RWPE2 (cell line): ENCODE measurements at regions not wholly inside any gene's neighbourhood (a gene's known extent, or its start where the extent isn't known, plus 50 kb on each side); places are given as distances from the start of the nearest gene placed in this dataset.

ENCODE experiments used
- ATAC-seq: fragments of 200-7000 bp; cut with Tn5 transposase; 3 replicates; pipeline ENCODE4 v1.9.1; 2021; ENCODE audit warnings: low read depth
- DNase-seq: peaks from one replicate; pipeline ENCODE4 v3.0.0-alpha.2; 2020; ENCODE audit warnings: low spot score
- H3K27ac ChIP-seq: fragments of 450-650 bp; 2 replicates; pipeline ENCODE4 v1.5.1; 2017; ENCODE audit warnings: mild to moderate bottlenecking; ENCODE audit not compliant: poor library complexity, severe bottlenecking
- H3K27me3 ChIP-seq: fragments of 250-450 bp; sonication (Bioruptor Pico); 2 replicates; pipeline ENCODE4 v1.5.1; 2021; ENCODE audit warnings: mild to moderate bottlenecking, moderate library complexity; ENCODE audit not compliant: insufficient read depth, poor library complexity, severe bottlenecking
- H3K36me3 ChIP-seq: fragments of 250-450 bp; sonication (Bioruptor Pico); 2 replicates; pipeline ENCODE4 v1.5.1; 2020; ENCODE audit warnings: low read depth, mild to moderate bottlenecking, moderate library complexity
- H3K4me1 ChIP-seq: fragments of 250-450 bp; sonication (Bioruptor Pico); 2 replicates; pipeline ENCODE4 v1.5.1; 2021; ENCODE audit warnings: mild to moderate bottlenecking, moderate library complexity; ENCODE audit not compliant: insufficient read depth, poor library complexity, severe bottlenecking
- H3K4me3 ChIP-seq: fragments of 250-450 bp; sonication (Bioruptor Pico); 2 replicates; pipeline ENCODE4 v1.5.1; 2021; ENCODE audit warnings: mild to moderate bottlenecking, moderate library complexity; ENCODE audit not compliant: severe bottlenecking
- H3K9me3 ChIP-seq: fragments of 250-450 bp; sonication (Bioruptor Pico); 2 replicates; pipeline ENCODE4 v1.5.1; 2021; ENCODE audit warnings: mild to moderate bottlenecking, moderate library complexity; ENCODE audit not compliant: severe bottlenecking
- CTCF ChIP-seq: fragments of 450-650 bp; IDR thresholded peaks from one replicate; pipeline ENCODE4 v1.5.1; 2017; ENCODE audit warnings: mild to moderate bottlenecking, moderate library complexity; ENCODE audit not compliant: poor library complexity, severe bottlenecking

- Histone ChIP-seq H3K36me3 (no peaks in the 10 kb centered on the region), H3K4me3 (no peak overlapping the region), H3K9me3 (no peaks in the 10 kb centered on the region), H3K27ac (no peak overlapping the region), H3K4me1 (no peaks in the 10 kb centered on the region), H3K27me3 (peaks cover 4% of the 10 kb centered on the region)
- DNase-seq: no peak
- no peak for TF ChIP-seq CTCF
- no peak for ATAC-seq
These were observed 216.1 kb upstream of the GRIK3 start for GRCh38 chr1:37250371-37250770.

- no peak overlapping the region for H3K27ac ChIP-seq
- ATAC-seq: peak; percentile 61; the same call in 2 of the 3 replicates
- H3K36me3 ChIP-seq: no peaks in the 10 kb centered on the region
- no peak for DNase-seq
- H3K4me3 ChIP-seq: no peak overlapping the region
- peaks cover 4% of the 10 kb centered on the region for H3K27me3 ChIP-seq
- TF ChIP-seq CTCF: no peak
- no peaks in the 10 kb centered on the region for H3K4me1 ChIP-seq
- H3K9me3 ChIP-seq: no peaks in the 10 kb centered on the region
These were observed 219.1 kb upstream of the ZC3H12A start for GRCh38 chr1:37255136-37255795.

- no peak for TF ChIP-seq CTCF
These were observed 218.5 kb upstream of the ZC3H12A start for GRCh38 chr1:37255868-37256267.

GRCh38 chr1:37257646-37258045, 216.7 kb upstream of the ZC3H12A start:
- DNase-seq (no peak), ATAC-seq (no peak)
- Histone ChIP-seq H3K27ac (no peak overlapping the region), H3K9me3 (no peaks in the 10 kb centered on the region), H3K36me3 (no peaks in the 10 kb centered on the region), H3K27me3 (peaks cover 4% of the 10 kb centered on the region), H3K4me1 (no peaks in the 10 kb centered on the region), H3K4me3 (no peak overlapping the region)
- TF ChIP-seq CTCF: no peak

More at GRCh38 chr1:37255868-37256267, 218.5 kb upstream of the ZC3H12A start:
- Histone ChIP-seq H3K36me3 (no peaks in the 10 kb centered on the region), H3K27me3 (peaks cover 4% of the 10 kb centered on the region), H3K9me3 (no peaks in the 10 kb centered on the region), H3K4me1 (no peaks in the 10 kb centered on the region), H3K27ac (no peak overlapping the region), H3K4me3 (no peak overlapping the region)
- ATAC-seq: no peak
- DNase-seq: no peak

- DNase-seq: no peak
- Histone ChIP-seq H3K27ac (no peak overlapping the region), H3K27me3 (peaks cover 4% of the 10 kb centered on the region), H3K4me3 (no peak overlapping the region), H3K9me3 (no peaks in the 10 kb centered on the region), H3K4me1 (no peaks in the 10 kb centered on the region), H3K36me3 (no peaks in the 10 kb centered on the region)
- no peak for ATAC-seq
- no peak for TF ChIP-seq CTCF
These were observed 216.3 kb upstream of the ZC3H12A start for GRCh38 chr1:37258068-37258467.
